HG03060 (cell line): ENCODE measurements at regions not wholly inside any gene's neighbourhood (a gene's known extent, or its start where the extent isn't known, plus 50 kb on each side); places are given as distances from the start of the nearest gene placed in this dataset.

Experiments used
- ATAC-seq: cut with Tn5 transposase; IDR thresholded peaks from one replicate; pipeline ENCODE4 v1.9.1; 2021; ENCODE audit warnings: low read depth, moderate number of reproducible peaks; ENCODE audit not compliant: unreplicated experiment

GRCh38 chr20:6265204-6265904, 142.5 kb upstream of the FERMT1 start:
- no peak for ATAC-seq

GRCh38 chr20:6253396-6253795, 130.6 kb upstream of the FERMT1 start:
- ATAC-seq, result no peak

GRCh38 chr20:6245436-6245835, 122.6 kb upstream of the FERMT1 start:
- no peak for ATAC-seq

GRCh38 chr20:6241591-6241990, 118.8 kb upstream of the FERMT1 start:
- ATAC-seq, result no peak

GRCh38 chr20:6240059-6240458, 117.2 kb upstream of the FERMT1 start:
- ATAC-seq, result no peak

- no peak for ATAC-seq
These were observed 115.6 kb upstream of the FERMT1 start for GRCh38 chr20:6238421-6238820.

GRCh38 chr20:6235510-6235909, 112.7 kb upstream of the FERMT1 start:
- ATAC-seq, result no peak

- no peak for ATAC-seq
These were observed 109.6 kb upstream of the FERMT1 start for GRCh38 chr20:6232436-6232835.

GRCh38 chr20:6231556-6231955, 108.7 kb upstream of the FERMT1 start:
- ATAC-seq, result no peak

GRCh38 chr20:6228302-6228843, 105.5 kb upstream of the FERMT1 start:
- no peak for ATAC-seq

GRCh38 chr20:6213311-6213710, 90.5 kb upstream of the FERMT1 start:
- ATAC-seq, result no peak

GRCh38 chr20:6212903-6213302, 90.1 kb upstream of the FERMT1 start:
- no peak for ATAC-seq

GRCh38 chr20:6209093-6209492, 86.3 kb upstream of the FERMT1 start:
- no peak for ATAC-seq

- no peak for ATAC-seq
These were observed 77.3 kb upstream of the FERMT1 start for GRCh38 chr20:6200092-6200491.

GRCh38 chr20:6185268-6185667, 62.4 kb upstream of the FERMT1 start:
- no peak for ATAC-seq

GRCh38 chr20:6184086-6184485, 61.3 kb upstream of the FERMT1 start:
- ATAC-seq, result no peak

- no peak for ATAC-seq
These were observed 57.7 kb upstream of the FERMT1 start for GRCh38 chr20:6180531-6180930.

GRCh38 chr20:6178537-6178936, 55.7 kb upstream of the FERMT1 start:
- no peak for ATAC-seq

GRCh38 chr20:6173481-6173880, 50.7 kb upstream of the FERMT1 start:
- ATAC-seq, result no peak
